HEK293 (cell line): ENCODE measurements at regions not wholly inside any gene's neighbourhood (a gene's known extent, or its start where the extent isn't known, plus 50 kb on each side); places are given as distances from the start of the nearest gene placed in this dataset.

ENCODE experiments used
- CTCF ChIP-seq: fragments of 450-650 bp; formaldehyde crosslinking; IDR thresholded peaks from 2 replicates; pipeline ENCODE4 v1.5.1; 2016; ENCODE audit warnings: missing biosample characterization, missing genetic modification characterization
- OSR2 ChIP-seq: fragments of 450-650 bp; formaldehyde crosslinking; IDR thresholded peaks from 2 replicates; pipeline ENCODE4 v1.5.1; 2016; ENCODE audit warnings: missing biosample characterization, missing genetic modification characterization
- ZNF10 ChIP-seq: fragments of 450-650 bp; formaldehyde crosslinking; IDR thresholded peaks from 2 replicates; pipeline ENCODE4 v1.5.1; 2017; ENCODE audit warnings: missing biosample characterization, missing genetic modification characterization
- ZNF221 ChIP-seq: fragments of 450-650 bp; formaldehyde crosslinking; IDR thresholded peaks from 2 replicates; pipeline ENCODE4 v1.5.1; 2017; ENCODE audit warnings: missing biosample characterization, missing genetic modification characterization, borderline replicate concordance
- ZNF274 ChIP-seq, 2 experiments: fragments of 200-500 bp in 1 of 2; fragments of 450-650 bp in 1 of 2; sonication (Bioruptor generic) in 1 of 2; formaldehyde crosslinking in 1 of 2; IDR thresholded peaks; 2 replicates each; pipeline versions ENCODE4 v1.5.1 to v1.6.1; 2014 to 2016; ENCODE audit warnings: borderline replicate concordance in 1 of 2, inconsistent platforms in 1 of 2, low read length in 1 of 2, missing biosample characterization in 1 of 2, missing genetic modification characterization in 1 of 2
- ZNF292 ChIP-seq: fragments of 450-650 bp; formaldehyde crosslinking; IDR thresholded peaks from 2 replicates; pipeline ENCODE4 v1.5.1; 2016; ENCODE audit warnings: low read depth, missing biosample characterization, missing genetic modification characterization, borderline replicate concordance
- ZNF530 ChIP-seq: fragments of 450-650 bp; formaldehyde crosslinking; IDR thresholded peaks from 2 replicates; pipeline ENCODE4 v1.5.1; 2016; ENCODE audit warnings: low read depth, missing biosample characterization, missing genetic modification characterization
- ZNF664 ChIP-seq: fragments of 450-650 bp; formaldehyde crosslinking; IDR thresholded peaks from 2 replicates; pipeline ENCODE4 v1.5.1; 2016; ENCODE audit warnings: missing biosample characterization, missing genetic modification characterization
- ZNF777 ChIP-seq: fragments of 450-650 bp; formaldehyde crosslinking; IDR thresholded peaks from 2 replicates; pipeline ENCODE4 v1.5.1; 2017; ENCODE audit warnings: missing biosample characterization, missing genetic modification characterization, borderline replicate concordance

- no peak for TF ChIP-seq CTCF (tag by site-specific recombination)
- TF ChIP-seq ZNF221 (tag by site-specific recombination) = no peak
- no peak for TF ChIP-seq ZNF777
- no peak for TF ChIP-seq ZNF530 (tag by site-specific recombination)
- TF ChIP-seq OSR2 (tag by site-specific recombination) = no peak
- no peak for TF ChIP-seq ZNF664 (tag by site-specific recombination)
- no peak for TF ChIP-seq ZNF274 (IDR thresholded peaks at IDR 0.05; ENCODE audit: low read length)
- TF ChIP-seq ZNF274 (tag by site-specific recombination; IDR thresholded peaks at IDR 0.05; ENCODE audit: borderline replicate concordance) = no peak
- TF ChIP-seq ZNF10 (tag by site-specific recombination) = no peak
- no peak for TF ChIP-seq ZNF292 (tag by site-specific recombination)
Measured at GRCh38 chr12:58184212-58184611, 242.8 kb downstream of the ATP23 start.
